WTC11 (cell line): ENCODE measurements at regions not wholly inside any gene's neighbourhood (a gene's known extent, or its start where the extent isn't known, plus 50 kb on each side); places are given as distances from the start of the nearest gene placed in this dataset.

Source experiments
- ATAC-seq: fragments of 200-7000 bp; cut with Tn5 transposase; 2 replicates; pipeline ENCODE4 v1.10.0; 2021; ENCODE audit warnings: mild to moderate bottlenecking, moderate library complexity
- CTCF ChIA-PET: fragments of 300-600 bp; sonication (Branson Sonifier 250); formaldehyde crosslinking; loops from one replicate; lab custom pipeline; 2021; ENCODE audit warnings: antibody characterized with exemption; lab: Charles Lee
- POLR2A ChIA-PET: fragments of 350-600 bp; sonication (Branson Sonifier 250); formaldehyde crosslinking; loops from one replicate; lab custom pipeline; 2021; ENCODE audit warnings: antibody characterized with exemption; lab: Charles Lee
- DNase-seq: peaks from one replicate; pipeline ENCODE4 v3.0.0; 2021; ENCODE audit warnings: low spot score
- H3K27ac Mint-ChIP-seq: 2 replicates; pipeline ENCODE4 v1.8.0; 2021; ENCODE audit warnings: mixed read lengths
- H3K27me3 Mint-ChIP-seq: 2 replicates; pipeline ENCODE4 v1.8.0; 2021; ENCODE audit warnings: low read depth, mild to moderate bottlenecking, moderate library complexity, mixed read lengths
- H3K36me3 Mint-ChIP-seq: 2 replicates; pipeline ENCODE4 v1.8.0; 2021; ENCODE audit warnings: mixed read lengths
- H3K4me1 Mint-ChIP-seq: 2 replicates; pipeline ENCODE4 v1.8.0; 2022; ENCODE audit warnings: mixed read lengths
- H3K4me3 Mint-ChIP-seq: 2 replicates; pipeline ENCODE4 v1.8.0; 2021; ENCODE audit warnings: mild to moderate bottlenecking, moderate library complexity, mixed read lengths
- H3K9me3 Mint-ChIP-seq: 2 replicates; pipeline ENCODE4 v1.8.0; 2021; ENCODE audit warnings: mixed read lengths
- AFF4 ChIP-seq: sonication (generic); formaldehyde crosslinking; IDR thresholded peaks from 2 replicates; pipeline ENCODE4 v1.8.1; 2023; ENCODE audit warnings: mild to moderate bottlenecking, missing genetic modification reagents, borderline replicate concordance
- ATF1 ChIP-seq: sonication (generic); formaldehyde crosslinking; IDR thresholded peaks from 2 replicates; pipeline ENCODE4 v1.8.1; 2023; ENCODE audit warnings: mild to moderate bottlenecking, moderate library complexity, missing genetic modification reagents
- ATF2 ChIP-seq: sonication (generic); formaldehyde crosslinking; IDR thresholded peaks from 2 replicates; pipeline ENCODE4 v1.8.1; 2022; ENCODE audit warnings: low read depth, missing genetic modification reagents, borderline replicate concordance
- ATF6 ChIP-seq: sonication (generic); formaldehyde crosslinking; IDR thresholded peaks from 2 replicates; pipeline ENCODE4 v1.8.1; 2023; ENCODE audit warnings: mild to moderate bottlenecking, missing genetic modification reagents
- EMX1 ChIP-seq: fragments of 250-450 bp; sonication (Bioruptor Pico); IDR thresholded peaks from 2 replicates; pipeline ENCODE4 v1.8.0; 2021; ENCODE audit warnings: mild to moderate bottlenecking
- ETV6 ChIP-seq: sonication (generic); formaldehyde crosslinking; IDR thresholded peaks from 2 replicates; pipeline ENCODE4 v1.8.1; 2022; ENCODE audit warnings: mild to moderate bottlenecking, missing genetic modification reagents
- FOXK1 ChIP-seq: sonication (generic); formaldehyde crosslinking; IDR thresholded peaks from 2 replicates; pipeline ENCODE4 v1.8.0; 2022; ENCODE audit warnings: mild to moderate bottlenecking, moderate library complexity, missing genetic modification reagents
- FOXP1 ChIP-seq: sonication (generic); formaldehyde crosslinking; IDR thresholded peaks from 2 replicates; pipeline ENCODE4 v1.8.0; 2022; ENCODE audit warnings: missing genetic modification reagents, mild to moderate bottlenecking, moderate library complexity, borderline replicate concordance
- FOXP4 ChIP-seq: sonication (generic); formaldehyde crosslinking; IDR thresholded peaks from 2 replicates; pipeline ENCODE4 v1.8.0; 2022; ENCODE audit warnings: mild to moderate bottlenecking, missing genetic modification reagents
- GRHL2 ChIP-seq: fragments of 250-450 bp; sonication (Bioruptor Pico); IDR thresholded peaks from 2 replicates; pipeline ENCODE4 v1.8.0; 2022; ENCODE audit warnings: mild to moderate bottlenecking, moderate library complexity; ENCODE audit not compliant: insufficient replicate concordance, severe bottlenecking
- JAZF1 ChIP-seq: fragments of 250-450 bp; sonication (Bioruptor Pico); IDR thresholded peaks from 2 replicates; pipeline ENCODE4 v1.9.0; 2021; ENCODE audit warnings: moderate library complexity, mild to moderate bottlenecking, inconsistent platforms
- MXD4 ChIP-seq: fragments of 250-450 bp; sonication (Bioruptor Pico); IDR thresholded peaks from 2 replicates; pipeline ENCODE4 v1.8.0; 2021; ENCODE audit warnings: mild to moderate bottlenecking, moderate library complexity, borderline replicate concordance
- NR3C1 ChIP-seq: sonication (generic); formaldehyde crosslinking; conservative IDR thresholded peaks from 2 replicates; pipeline ENCODE4 v1.8.1; 2023; ENCODE audit warnings: low read depth, mild to moderate bottlenecking, missing genetic modification reagents
- SMAD3 ChIP-seq: sonication (generic); formaldehyde crosslinking; IDR thresholded peaks from 2 replicates; pipeline ENCODE4 v1.8.0; 2022; ENCODE audit warnings: missing genetic modification reagents, mild to moderate bottlenecking, borderline replicate concordance
- USF2 ChIP-seq: sonication (generic); formaldehyde crosslinking; IDR thresholded peaks from 2 replicates; pipeline ENCODE4 v1.8.1; 2023; ENCODE audit warnings: mild to moderate bottlenecking, missing genetic modification reagents, moderate library complexity
- ZMAT4 ChIP-seq: fragments of 250-450 bp; sonication (Bioruptor Pico); IDR thresholded peaks from 2 replicates; pipeline ENCODE4 v1.9.0; 2021; ENCODE audit warnings: mild to moderate bottlenecking
- ZNF138 ChIP-seq: sonication (generic); formaldehyde crosslinking; conservative IDR thresholded peaks from 2 replicates; pipeline ENCODE4 v1.8.1; 2022; ENCODE audit warnings: mild to moderate bottlenecking, moderate library complexity, missing genetic modification reagents
- ZNF532 ChIP-seq: fragments of 250-450 bp; sonication (Bioruptor Pico); IDR thresholded peaks from 2 replicates; pipeline ENCODE4 v1.9.0; 2021; ENCODE audit warnings: mild to moderate bottlenecking, borderline replicate concordance

- H3K9me3 Mint-ChIP-seq, result peaks cover 55% of the 10 kb centered on the region
- CTCF ChIA-PET, result no interaction called here
- ATAC-seq (no peak), DNase-seq (no peak)
- H3K4me1 Mint-ChIP-seq, result no peaks in the 10 kb centered on the region
- H3K27me3 Mint-ChIP-seq, result peaks cover 3% of the 10 kb centered on the region
- H3K4me3 Mint-ChIP-seq, result no peak overlapping the region
- no peak overlapping the region for H3K27ac Mint-ChIP-seq
- H3K36me3 Mint-ChIP-seq, result peaks cover 51% of the 10 kb centered on the region
- POLR2A ChIA-PET, result interaction anchor here (0.7 kb wide), 1 partner anchor 927 kb away, joined by 7 read pairs; no protein-coding TSS in a partner anchor
- TF ChIP-seq ATF2 (CRISPR knock-in tag) (no peak), ZNF532 (CRISPR knock-in tag) (no peak), SMAD3 (CRISPR knock-in tag) (no peak), JAZF1 (CRISPR knock-in tag) (no peak), ZNF138 (CRISPR knock-in tag) (no peak), ATF1 (CRISPR knock-in tag) (no peak), ETV6 (CRISPR knock-in tag) (no peak), EMX1 (CRISPR knock-in tag) (no peak), USF2 (CRISPR knock-in tag) (no peak), MXD4 (no peak), FOXP4 (CRISPR knock-in tag) (no peak)
These were observed 292.3 kb downstream of the SMARCA2 start for GRCh38 chr9:2307480-2307879.

- H3K9me3 Mint-ChIP-seq, result peaks cover 91% of the 10 kb centered on the region
- peaks cover 23% of the 10 kb centered on the region for H3K27me3 Mint-ChIP-seq
- no peak overlapping the region for H3K4me3 Mint-ChIP-seq
- ATAC-seq (no peak), DNase-seq (no peak)
- CTCF ChIA-PET, result no interaction called here
- peaks cover 88% of the 10 kb centered on the region for H3K36me3 Mint-ChIP-seq
- POLR2A ChIA-PET, result no interaction called here
- no peaks in the 10 kb centered on the region for H3K4me1 Mint-ChIP-seq
- no peak overlapping the region for H3K27ac Mint-ChIP-seq
- no peak for TF ChIP-seq USF2 (CRISPR knock-in tag)
- no peak for TF ChIP-seq ATF6 (CRISPR knock-in tag)
- TF ChIP-seq SMAD3 (CRISPR knock-in tag), result no peak
- TF ChIP-seq NR3C1 (CRISPR knock-in tag), result no peak
- no peak for TF ChIP-seq GRHL2 (CRISPR knock-in tag)
- no peak for TF ChIP-seq FOXP1 (CRISPR knock-in tag)
- TF ChIP-seq ATF1 (CRISPR knock-in tag), result no peak
- no peak for TF ChIP-seq ZMAT4 (CRISPR knock-in tag)
- no peak for TF ChIP-seq AFF4 (CRISPR knock-in tag)
- no peak for TF ChIP-seq FOXK1 (CRISPR knock-in tag)
These were observed 296.8 kb downstream of the SMARCA2 start for GRCh38 chr9:2311920-2312319.
